GM23248 (cell line): ENCODE measurements at regions not wholly inside any gene's neighbourhood (a gene's known extent, or its start where the extent isn't known, plus 50 kb on each side); places are given as distances from the start of the nearest gene placed in this dataset.

Experiments
- DNase-seq: peaks from one replicate; pipeline ENCODE4 v3.0.0-alpha.2; 2015
- H2AFZ ChIP-seq: fragments of 200-600 bp; sonication (generic); 2 replicates; pipeline ENCODE4 v1.6.1; 2016; ENCODE audit warnings: antibody characterized with exemption
- H3F3A ChIP-seq: fragments of 200-600 bp; sonication (generic); 2 replicates; pipeline ENCODE4 v1.6.1; 2016; ENCODE audit warnings: mild to moderate bottlenecking, antibody characterized with exemption, mixed run types; ENCODE audit not compliant: insufficient read depth
- H3K27ac ChIP-seq: fragments of 200-600 bp; sonication (generic); 2 replicates; pipeline ENCODE4 v1.5.1; 2016; ENCODE audit warnings: mild to moderate bottlenecking
- H3K27me3 ChIP-seq: fragments of 200-600 bp; sonication (generic); replicated peaks from 2 replicates; pipeline ENCODE4 v1.6.1; 2016; ENCODE audit warnings: mild to moderate bottlenecking; ENCODE audit not compliant: insufficient read depth
- H3K36me3 ChIP-seq: fragments of 200-600 bp; sonication (generic); 2 replicates; pipeline ENCODE4 v1.6.1; 2016; ENCODE audit warnings: low read depth, mild to moderate bottlenecking
- H3K4me1 ChIP-seq: fragments of 200-600 bp; sonication (generic); 2 replicates; pipeline ENCODE4 v1.6.1; 2016; ENCODE audit warnings: mild to moderate bottlenecking; ENCODE audit not compliant: insufficient read depth
- H3K4me2 ChIP-seq: fragments of 200-600 bp; sonication (generic); one replicate; pipeline ENCODE4 v1.6.1; 2016; ENCODE audit warnings: mild to moderate bottlenecking; ENCODE audit not compliant: unreplicated experiment
- H3K4me3 ChIP-seq: fragments of 200-600 bp; sonication (generic); 2 replicates; pipeline ENCODE4 v1.5.1; 2016; ENCODE audit warnings: mild to moderate bottlenecking
- H3K79me2 ChIP-seq: fragments of 200-600 bp; sonication (generic); 2 replicates; pipeline ENCODE4 v1.6.1; 2016; ENCODE audit warnings: mild to moderate bottlenecking; ENCODE audit not compliant: insufficient read depth
- H3K9ac ChIP-seq: fragments of 200-600 bp; sonication (generic); 2 replicates; pipeline ENCODE4 v1.6.1; 2016; ENCODE audit warnings: mild to moderate bottlenecking
- H3K9me2 ChIP-seq: fragments of 200-600 bp; sonication (generic); 2 replicates; pipeline ENCODE4 v1.6.1; 2016; ENCODE audit warnings: mixed run types, mild to moderate bottlenecking, moderate library complexity; ENCODE audit not compliant: insufficient read depth
- H3K9me3 ChIP-seq: fragments of 200-600 bp; sonication (generic); one replicate; pipeline ENCODE4 v1.6.1; 2017; ENCODE audit warnings: low read depth
- H4K20me1 ChIP-seq: fragments of 200-600 bp; sonication (generic); 2 replicates; pipeline ENCODE4 v1.6.0; 2016; ENCODE audit not compliant: insufficient read depth
- EZH2 ChIP-seq: fragments of 200-600 bp; sonication (generic); IDR thresholded peaks from 2 replicates; pipeline ENCODE4 v1.6.1; 2018; ENCODE audit warnings: antibody characterized with exemption, mild to moderate bottlenecking; ENCODE audit not compliant: insufficient read depth, poor library complexity, severe bottlenecking
- EZH2phosphoT487 ChIP-seq: fragments of 200-600 bp; sonication (generic); IDR thresholded peaks from 2 replicates; pipeline ENCODE4 v1.6.1; 2018; ENCODE audit warnings: antibody characterized with exemption, moderate library complexity, mild to moderate bottlenecking, low read depth; ENCODE audit not compliant: insufficient read depth
- WGBS, 2 experiments: methylation state at CpG; one replicate each; pipeline ENCODE4 v1.1.6; 2015 to 2017; ENCODE audit warnings: low lambda C conversion rate in 2 of 2, low coverage in 1 of 2; ENCODE audit errors: missing lambda C conversion rate in 2 of 2; 5-methylcytosine and 5-hydroxymethylcytosine counted together
- in situ Hi-C: fragments of 300-500 bp; cut with MboI; formaldehyde crosslinking; loops from 2 replicates; pipeline ENCODE4 v1.15.0; 2020

DNA sequence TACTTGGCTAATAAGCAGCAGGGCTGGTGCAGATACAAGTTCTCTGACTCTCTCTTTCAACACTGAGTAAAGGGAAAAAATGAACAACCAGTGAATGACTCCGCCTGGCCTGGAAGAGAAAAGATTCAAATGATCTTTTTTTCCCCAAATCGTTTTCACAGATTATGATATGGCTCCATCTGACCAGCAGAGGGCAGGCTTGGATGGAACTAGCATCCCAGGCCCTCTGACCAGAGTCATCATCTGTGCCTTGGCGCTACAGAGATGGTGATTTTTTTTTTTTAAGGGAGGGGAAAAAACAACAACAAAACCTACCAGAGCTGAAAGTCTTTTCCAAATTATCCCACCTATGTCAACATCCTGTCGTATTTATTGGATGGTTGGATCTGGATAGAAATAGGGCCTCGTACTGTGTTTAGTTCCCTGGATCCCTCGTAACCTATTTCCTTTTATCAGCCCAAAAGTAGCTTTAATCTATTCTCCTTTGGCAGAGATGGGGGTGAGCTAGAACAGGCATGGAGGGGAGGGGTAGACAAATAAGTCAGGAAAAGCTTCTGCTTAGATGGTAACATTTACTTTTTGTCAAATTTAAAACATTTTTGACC is 69.7 kb downstream of the PRSS23 start:
- 21 to 22% methylated on average over 6 of the region's 6 CpGs for WGBS, 2 experiments
- no peaks in the 10 kb centered on the region for H3F3A ChIP-seq
- H3K4me1 ChIP-seq, result peaks cover 14% of the 10 kb centered on the region
- H3K36me3 ChIP-seq, result no peaks in the 10 kb centered on the region
- H3K9me2 ChIP-seq, result no peaks in the 10 kb centered on the region
- no peaks in the 10 kb centered on the region for H3K9me3 ChIP-seq
- H3K4me3 ChIP-seq, result no peak overlapping the region
- in situ Hi-C loops, result loop anchor here (10.0 kb wide), 1 partner anchor 55 kb away; no protein-coding TSS in a partner anchor
- H3K27me3 ChIP-seq, result no peaks in the 10 kb centered on the region
- TF ChIP-seq EZH2 (no peak), EZH2phosphoT487 (no peak)
- peak overlapping the region; percentile 48 for H3K27ac ChIP-seq
- no peaks in the 10 kb centered on the region for H3K79me2 ChIP-seq
- H4K20me1 ChIP-seq, result no peaks in the 10 kb centered on the region
- peak overlapping the region; percentile 53 for H3K4me2 ChIP-seq
- H2AFZ ChIP-seq, result peak overlapping the region; percentile 72
- H3K9ac ChIP-seq, result peak overlapping the region; percentile 42
- DNase-seq, result peak; percentile 88

GRCh38 chr11:86873573-86874083 is 73.3 kb downstream of the PRSS23 start:
- no peaks in the 10 kb centered on the region for H3K36me3 ChIP-seq
- TF ChIP-seq EZH2phosphoT487, result no peak
- no peak for TF ChIP-seq EZH2
- no peak for DNase-seq
- no peaks in the 10 kb centered on the region for H4K20me1 ChIP-seq
- 93 to 97% methylated on average over 2 of the region's 2 CpGs for WGBS, 2 experiments
- no peak overlapping the region for H2AFZ ChIP-seq
- H3K4me2 ChIP-seq, result no peak overlapping the region
- in situ Hi-C loops, result loop anchor here (10.0 kb wide), 1 partner anchor 51 kb away; no protein-coding TSS in a partner anchor
- no peak overlapping the region for H3K27ac ChIP-seq
- H3K9me3 ChIP-seq, result no peaks in the 10 kb centered on the region
- H3K4me1 ChIP-seq, result peaks cover 14% of the 10 kb centered on the region
- no peak overlapping the region for H3K4me3 ChIP-seq
- H3F3A ChIP-seq, result no peaks in the 10 kb centered on the region
- H3K9ac ChIP-seq, result no peak overlapping the region
- H3K27me3 ChIP-seq, result no peaks in the 10 kb centered on the region
- H3K79me2 ChIP-seq, result no peaks in the 10 kb centered on the region
- H3K9me2 ChIP-seq, result no peaks in the 10 kb centered on the region

- peaks cover 11% of the 10 kb centered on the region for H3K4me1 ChIP-seq
- no peak overlapping the region for H3K4me2 ChIP-seq
- in situ Hi-C loops, result loop anchor here (10.0 kb wide), 1 partner anchor 50 kb away; no protein-coding TSS in a partner anchor
- no peak overlapping the region for H2AFZ ChIP-seq
- peak; percentile 41 for DNase-seq
- H3K9ac ChIP-seq, result no peak overlapping the region
- no peak overlapping the region for H3K4me3 ChIP-seq
- 79 to 81% methylated on average over 6 of the region's 6 CpGs for WGBS, 2 experiments
- no peaks in the 10 kb centered on the region for H3K79me2 ChIP-seq
- H3K9me2 ChIP-seq, result no peaks in the 10 kb centered on the region
- H3F3A ChIP-seq, result no peaks in the 10 kb centered on the region
- TF ChIP-seq EZH2phosphoT487 (no peak), EZH2 (no peak)
- H4K20me1 ChIP-seq, result no peaks in the 10 kb centered on the region
- no peak overlapping the region for H3K27ac ChIP-seq
- no peaks in the 10 kb centered on the region for H3K36me3 ChIP-seq
- H3K27me3 ChIP-seq, result no peaks in the 10 kb centered on the region
- H3K9me3 ChIP-seq, result no peaks in the 10 kb centered on the region
These were observed 74.1 kb downstream of the PRSS23 start for GRCh38 chr11:86874304-86875056.

GRCh38 chr11:86876716-86877234 is 76.4 kb downstream of the PRSS23 start:
- Histone ChIP-seq H3K4me2 (no peak overlapping the region), H3K4me1 (peaks cover 7% of the 10 kb centered on the region; the same call in 1 of the 2 replicates), H3K9me3 (no peaks in the 10 kb centered on the region), H3K79me2 (no peaks in the 10 kb centered on the region), H3F3A (no peaks in the 10 kb centered on the region), H3K36me3 (no peaks in the 10 kb centered on the region), H3K4me3 (no peak overlapping the region), H2AFZ (no peak overlapping the region), H3K27me3 (no peaks in the 10 kb centered on the region), H3K9ac (no peak overlapping the region), H3K9me2 (no peaks in the 10 kb centered on the region), H4K20me1 (no peaks in the 10 kb centered on the region), H3K27ac (no peak overlapping the region)
- in situ Hi-C loops, result loop anchor here (10.0 kb wide), 1 partner anchor 48 kb away; no protein-coding TSS in a partner anchor
- DNase-seq, result no peak
- 88 to 91% methylated on average over 3 of the region's 3 CpGs for WGBS, 2 experiments
- TF ChIP-seq EZH2phosphoT487 (no peak), EZH2 (no peak)
